OCI-LY7 (cell line): ENCODE measurements at regions not wholly inside any gene's neighbourhood (a gene's known extent, or its start where the extent isn't known, plus 50 kb on each side); places are given as distances from the start of the nearest gene placed in this dataset.
A peak's percentile ranks its signal among the peaks of the same experiment; 100 is the strongest.

ENCODE experiments used
- BruUV-seq: library from RNA; stranded (reverse); fragments of 400-500 nt; replicated peaks from 2 replicates; lab custom pipeline; 2021; lab: Mats Ljungman, UMichigan
- CTCF ChIA-PET: fragments of 300-600 bp; sonication (Branson Sonifier 250); formaldehyde crosslinking; loops from one replicate; lab custom pipeline; 2022; ENCODE audit warnings: antibody characterized with exemption; ENCODE audit not compliant: unreplicated experiment; lab: Charles Lee
- POLR2A ChIA-PET: fragments of 300-600 bp; sonication (Branson Sonifier 250); formaldehyde crosslinking; loops from one replicate; lab custom pipeline; 2022; ENCODE audit warnings: antibody characterized with exemption; lab: Charles Lee
- DNase-seq: peaks from one replicate; pipeline ENCODE4 v3.0.0-alpha.2; 2015; ENCODE audit warnings: low spot score
- H2AFZ ChIP-seq: fragments of 200-600 bp; sonication (generic), shearing (Covaris generic); 2 replicates; pipeline ENCODE4 v1.6.1; 2014; ENCODE audit warnings: mild to moderate bottlenecking, antibody characterized with exemption, low read length, moderate library complexity
- H3K27ac ChIP-seq: fragments of 200-600 bp; sonication (generic); 2 replicates; pipeline ENCODE4 v1.5.1; 2014; ENCODE audit warnings: mixed run types, low read depth, mild to moderate bottlenecking, moderate library complexity, low read length, inconsistent platforms; ENCODE audit not compliant: poor library complexity, severe bottlenecking
- H3K36me3 ChIP-seq: fragments of 200-600 bp; sonication (generic); 2 replicates; pipeline ENCODE4 v1.6.1; 2014; ENCODE audit warnings: mild to moderate bottlenecking, antibody characterized with exemption, low read length, moderate library complexity, mixed read lengths; ENCODE audit not compliant: insufficient read depth
- H3K4me1 ChIP-seq: fragments of 200-600 bp; sonication (generic); 2 replicates; pipeline ENCODE4 v1.5.1; 2014; ENCODE audit warnings: mild to moderate bottlenecking, low read length; ENCODE audit not compliant: insufficient read depth, poor library complexity, severe bottlenecking
- H3K4me2 ChIP-seq: fragments of 200-600 bp; sonication (generic); 2 replicates; pipeline ENCODE4 v1.6.1; 2014; ENCODE audit warnings: mild to moderate bottlenecking, low read length
- H3K4me3 ChIP-seq: fragments of 200-600 bp; sonication (generic); 2 replicates; pipeline ENCODE4 v1.5.1; 2014; ENCODE audit warnings: mild to moderate bottlenecking, low read depth, low read length; ENCODE audit not compliant: poor library complexity, severe bottlenecking
- H3K79me2 ChIP-seq: fragments of 200-600 bp; sonication (generic); 2 replicates; pipeline ENCODE4 v1.6.1; 2016; ENCODE audit warnings: low read depth, mild to moderate bottlenecking, low read length, moderate library complexity, mixed read lengths; ENCODE audit not compliant: insufficient read depth
- H3K9me2 ChIP-seq: fragments of 200-600 bp; sonication (generic); 2 replicates; pipeline ENCODE4 v1.6.1; 2016; ENCODE audit warnings: mild to moderate bottlenecking, low read length, mixed read lengths; ENCODE audit not compliant: insufficient read depth
- H3K9me3 ChIP-seq: fragments of 200-600 bp; sonication (generic); 2 replicates; pipeline ENCODE4 v1.6.1; 2014; ENCODE audit warnings: mild to moderate bottlenecking, mixed run types, low read length, mixed read lengths
- H4K20me1 ChIP-seq: fragments of 200-600 bp; sonication (generic); 2 replicates; pipeline ENCODE4 v1.6.1; 2014; ENCODE audit warnings: mild to moderate bottlenecking, antibody characterized with exemption, low read length, moderate library complexity, mixed read lengths; ENCODE audit not compliant: insufficient read depth
- CTCF ChIP-seq: fragments of 200-600 bp; sonication (generic); conservative IDR thresholded peaks from 2 replicates; pipeline ENCODE4 v1.5.1; 2014; ENCODE audit warnings: mild to moderate bottlenecking, antibody characterized with exemption, low read length, moderate library complexity, mixed read lengths
- EZH2phosphoT487 ChIP-seq: fragments of 200-600 bp; sonication (generic); IDR thresholded peaks from 2 replicates; pipeline ENCODE4 v1.6.1; 2018; ENCODE audit warnings: low read depth, borderline replicate concordance, mild to moderate bottlenecking, mixed run types, antibody characterized with exemption, low read length, moderate library complexity, mixed read lengths
- intact Hi-C: fragments of 100-400 bp; cut with micrococcal nuclease; formaldehyde crosslinking; loops from one replicate; pipeline ENCODE4 v1.10.0; 2022; ENCODE audit not compliant: unreplicated experiment

DNA sequence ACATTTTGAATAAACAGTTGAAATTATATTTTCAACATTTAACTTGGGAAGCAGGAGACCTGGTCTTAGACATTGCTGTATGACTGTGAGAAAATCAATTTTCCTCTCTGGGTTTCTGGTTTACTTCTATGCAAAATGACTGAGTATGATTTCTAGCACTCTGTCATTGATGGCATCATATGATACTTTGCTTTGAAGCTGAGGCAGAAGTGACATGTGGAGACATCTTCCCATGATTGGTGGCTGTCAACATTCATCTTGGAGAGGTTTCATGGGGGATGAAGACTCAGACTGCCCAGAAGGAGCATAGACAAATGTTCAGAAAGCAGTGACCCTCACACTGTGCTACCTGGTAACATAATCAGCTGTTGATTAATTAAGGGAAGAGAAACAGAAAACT is 477.9 kb downstream of the PDCD6IP start:
- Histone ChIP-seq H3K4me2 (no peak overlapping the region), H3K4me3 (no peak overlapping the region), H3K27ac (no peak overlapping the region), H3K36me3 (no peaks in the 10 kb centered on the region), H3K79me2 (no peaks in the 10 kb centered on the region), H3K4me1 (no peaks in the 10 kb centered on the region), H3K9me2 (no peaks in the 10 kb centered on the region), H3K9me3 (no peaks in the 10 kb centered on the region), H4K20me1 (no peaks in the 10 kb centered on the region), H2AFZ (no peak overlapping the region)
- BruUV-seq: no TSS peak
- POLR2A ChIA-PET: no interaction called here
- TF ChIP-seq CTCF (no peak), EZH2phosphoT487 (no peak)
- DNase-seq: no peak
- intact Hi-C loops: loop anchor here (10.0 kb wide), 1 partner anchor 392 kb away; no protein-coding TSS in a partner anchor
- CTCF ChIA-PET: no interaction called here

- CTCF ChIA-PET: interaction anchor here (0.9 kb wide), 1 partner anchor 125 kb away, joined by 3 read pairs; no protein-coding TSS in a partner anchor
These were observed 478.7 kb downstream of the PDCD6IP start for GRCh38 chr3:34277110-34277509.

More at GRCh38 chr3:34277110-34277509, 478.7 kb downstream of the PDCD6IP start:
- no peaks in the 10 kb centered on the region for H3K4me1 ChIP-seq
- POLR2A ChIA-PET: no interaction called here
- no peak overlapping the region for H3K4me2 ChIP-seq
- BruUV-seq: no TSS peak
- H3K9me3 ChIP-seq: no peaks in the 10 kb centered on the region
- no peaks in the 10 kb centered on the region for H3K9me2 ChIP-seq
- H3K27ac ChIP-seq: no peak overlapping the region
- H3K79me2 ChIP-seq: no peaks in the 10 kb centered on the region
- no peaks in the 10 kb centered on the region for H3K36me3 ChIP-seq
- DNase-seq: peak; percentile 28
- no peaks in the 10 kb centered on the region for H4K20me1 ChIP-seq
- intact Hi-C loops: loop anchor here (10.0 kb wide), 1 partner anchor 392 kb away; no protein-coding TSS in a partner anchor
- no peak overlapping the region for H3K4me3 ChIP-seq
- TF ChIP-seq CTCF: peak; percentile 69
- TF ChIP-seq EZH2phosphoT487: no peak
- H2AFZ ChIP-seq: no peak overlapping the region
